ENCODE measurements at regions not wholly inside any gene's neighbourhood (a gene's known extent, or its start where the extent isn't known, plus 50 kb on each side); places are given as distances from the start of the nearest gene placed in this dataset.

DNA sequence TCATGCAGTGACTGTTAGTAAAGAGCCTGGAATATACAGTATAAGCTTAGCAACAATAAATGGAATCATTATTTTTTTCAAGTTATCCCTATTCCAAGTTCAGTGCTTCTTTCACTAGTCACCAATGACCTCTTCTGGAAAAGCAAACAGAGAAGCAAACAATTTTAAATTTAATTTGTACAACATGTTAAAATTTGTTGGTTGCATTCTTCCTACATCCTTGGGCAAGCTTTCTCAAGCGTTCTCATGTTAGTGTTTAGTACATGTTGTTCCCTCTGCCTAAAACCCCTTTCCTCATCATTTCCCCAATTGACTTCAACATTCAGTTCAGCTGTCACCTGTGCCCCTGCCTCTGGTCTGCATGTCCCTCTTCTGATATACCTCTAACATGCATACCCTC, 123.4 kb downstream of the SEC61B start:
- TF ChIP-seq, protein P1, sequence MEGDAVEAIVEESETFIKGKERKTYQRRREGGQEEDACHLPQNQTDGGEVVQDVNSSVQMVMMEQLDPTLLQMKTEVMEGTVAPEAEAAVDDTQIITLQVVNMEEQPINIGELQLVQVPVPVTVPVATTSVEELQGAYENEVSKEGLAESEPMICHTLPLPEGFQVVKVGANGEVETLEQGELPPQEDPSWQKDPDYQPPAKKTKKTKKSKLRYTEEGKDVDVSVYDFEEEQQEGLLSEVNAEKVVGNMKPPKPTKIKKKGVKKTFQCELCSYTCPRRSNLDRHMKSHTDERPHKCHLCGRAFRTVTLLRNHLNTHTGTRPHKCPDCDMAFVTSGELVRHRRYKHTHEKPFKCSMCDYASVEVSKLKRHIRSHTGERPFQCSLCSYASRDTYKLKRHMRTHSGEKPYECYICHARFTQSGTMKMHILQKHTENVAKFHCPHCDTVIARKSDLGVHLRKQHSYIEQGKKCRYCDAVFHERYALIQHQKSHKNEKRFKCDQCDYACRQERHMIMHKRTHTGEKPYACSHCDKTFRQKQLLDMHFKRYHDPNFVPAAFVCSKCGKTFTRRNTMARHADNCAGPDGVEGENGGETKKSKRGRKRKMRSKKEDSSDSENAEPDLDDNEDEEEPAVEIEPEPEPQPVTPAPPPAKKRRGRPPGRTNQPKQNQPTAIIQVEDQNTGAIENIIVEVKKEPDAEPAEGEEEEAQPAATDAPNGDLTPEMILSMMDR (IDR thresholded peaks at IDR 0.05): no peak
- no peak for TF ChIP-seq POLR2A (IDR thresholded peaks at IDR 0.05)
